ENCODE measurements at regions not wholly inside any gene's neighbourhood (a gene's known extent, or its start where the extent isn't known, plus 50 kb on each side); places are given as distances from the start of the nearest gene placed in this dataset.

- DNase-seq, result no peak
- Histone ChIP-seq H2BK120ac (ENCODE audit: low read depth, low read length, poor library complexity, severe bottlenecking) (no peak overlapping the region), H3K79me2 (ENCODE audit: insufficient read depth, low read length) (no peaks in the 10 kb centered on the region), H3K23me2 (ENCODE audit: insufficient read length, low read depth, low read length, poor library complexity, severe bottlenecking) (no peaks in the 10 kb centered on the region), H3K9ac (ENCODE audit: extremely low read depth, insufficient read length, low read length) (no peak overlapping the region), H3K9me3 (ENCODE audit: control insufficient read depth, low read depth, low read length) (no peaks in the 10 kb centered on the region), H4K91ac (ENCODE audit: insufficient read length, low read depth, low read length) (no peak overlapping the region), H3K27me3 (ENCODE audit: insufficient read depth, low read length) (no peaks in the 10 kb centered on the region), H2BK12ac (ENCODE audit: insufficient read length, low read depth, low read length) (no peak overlapping the region), H3K14ac (ENCODE audit: insufficient read depth, low read length) (no peak overlapping the region), H2AK5ac (ENCODE audit: insufficient read length, low read length) (no peak overlapping the region), H2BK20ac (ENCODE audit: low read depth, low read length, poor library complexity, severe bottlenecking) (no peak overlapping the region), H3K27ac (ENCODE audit: insufficient read length, low read depth, low read length) (no peak overlapping the region), H2BK15ac (ENCODE audit: low read depth, low read length) (no peak overlapping the region), H4K5ac (ENCODE audit: insufficient read length, low read depth, low read length) (no peak overlapping the region), H3K56ac (ENCODE audit: insufficient read length, low read depth, low read length) (no peak overlapping the region), H2BK5ac (ENCODE audit: insufficient read length, low read length) (no peak overlapping the region), H3K4ac (ENCODE audit: low read depth, low read length) (no peak overlapping the region), H4K20me1 (ENCODE audit: control insufficient read depth, insufficient read depth, insufficient read length) (no peaks in the 10 kb centered on the region), H3K4me2 (ENCODE audit: insufficient read depth, insufficient read length, low read length) (peak overlapping the region; percentile 35), H2AFZ (ENCODE audit: low read length) (no peak overlapping the region), H4K8ac (replicated peaks; ENCODE audit: insufficient read length, low read depth, low read length) (no peak overlapping the region), H3K79me1 (ENCODE audit: insufficient read depth, low read depth, low read length, poor library complexity, severe bottlenecking) (no peaks in the 10 kb centered on the region), H3K18ac (ENCODE audit: insufficient read length, low read depth, low read length) (no peak overlapping the region), H3K23ac (ENCODE audit: insufficient read length, low read depth, low read length) (no peak overlapping the region), H3T11ph (ENCODE audit: low read length) (no peak overlapping the region), H3K4me1 (ENCODE audit: insufficient read depth, low read length) (peaks cover 8% of the 10 kb centered on the region)
- no peak for TF ChIP-seq CTCF (conservative IDR thresholded peaks at IDR 0.05)
- no peaks in the 10 kb centered on the region; a peak in 1 of 7 replicates for H3K36me3 Mint-ChIP-seq (ENCODE audit: insufficient read depth in 1 of 3, low read depth in 3 of 3)
- peaks cover 4 to 26% of the 10 kb centered on the region in 2 experiments for H3K4me1 Mint-ChIP-seq
- H3K27ac Mint-ChIP-seq, result no peak overlapping the region
- no CpG with 5 or more reads among the region's 4 CpGs for WGBS (ENCODE audit: extremely low coverage, insufficient read length, low lambda C conversion rate)
- peaks cover 2% of the 10 kb centered on the region; the same call in 1 of the 2 replicates for H3K27me3 Mint-ChIP-seq (ENCODE audit: low read depth)
- no peaks in the 10 kb centered on the region; a peak in 1 of 5 replicates for H3K9me3 Mint-ChIP-seq
- no peak overlapping the region for H3K4me3 Mint-ChIP-seq
These were observed 108.3 kb upstream of the SESN3 start for GRCh38 chr11:95339086-95339901.
